DND-41 (cell line): ENCODE measurements at regions not wholly inside any gene's neighbourhood (a gene's known extent, or its start where the extent isn't known, plus 50 kb on each side); places are given as distances from the start of the nearest gene placed in this dataset.
"Not testable (repeated sequence)": the region's sequence is repeated elsewhere in the genome, so short reads cannot be mapped to it uniquely, and the experiment has no call there.

Source experiments
- ATAC-seq: fragments of 200-7000 bp; cut with Tn5 transposase; 3 replicates; pipeline ENCODE4 v1.9.1; 2021; ENCODE audit warnings: low read depth; ENCODE audit not compliant: insufficient read depth
- DNase-seq: peaks from one replicate; pipeline ENCODE4 v3.0.0-alpha.2; 2020
- H2AFZ ChIP-seq: 2 replicates; pipeline ENCODE4 v1.6.0; 2012; ENCODE audit warnings: low read depth, low read length
- H3K27ac ChIP-seq: 2 replicates; pipeline ENCODE4 v1.5.1; 2012; ENCODE audit warnings: low read length, inconsistent platforms
- H3K27me3 ChIP-seq: fragments of 200-600 bp; sonication (generic); 2 replicates; pipeline ENCODE4 v1.6.0; 2012; ENCODE audit warnings: low read length, mild to moderate bottlenecking, inconsistent platforms; ENCODE audit not compliant: insufficient read depth, poor library complexity
- H3K36me3 ChIP-seq: 2 replicates; pipeline ENCODE4 v1.5.1; 2012; ENCODE audit warnings: low read length, inconsistent platforms; ENCODE audit not compliant: insufficient read depth
- H3K4me1 ChIP-seq: 2 replicates; pipeline ENCODE4 v1.5.1; 2012; ENCODE audit warnings: mild to moderate bottlenecking, low read length; ENCODE audit not compliant: insufficient read depth
- H3K4me2 ChIP-seq: 2 replicates; pipeline ENCODE4 v1.6.0; 2012; ENCODE audit warnings: mild to moderate bottlenecking, moderate library complexity, low read length, inconsistent platforms; ENCODE audit not compliant: insufficient read depth
- H3K4me3 ChIP-seq, 2 experiments: fragments of 200-600 bp in 1 of 2; shearing (Covaris generic) in 1 of 2; 2 replicates each; pipeline ENCODE4 v1.5.1; 2012 to 2016; ENCODE audit warnings: inconsistent platforms in 2 of 2, low read length in 2 of 2, mild to moderate bottlenecking in 2 of 2, low read depth in 1 of 2, moderate library complexity in 1 of 2
- H3K79me2 ChIP-seq: 2 replicates; pipeline ENCODE4 v1.6.0; 2012; ENCODE audit warnings: low read length, inconsistent platforms; ENCODE audit not compliant: insufficient read depth
- H3K9ac ChIP-seq: 2 replicates; pipeline ENCODE4 v1.6.0; 2012; ENCODE audit warnings: low read depth, mild to moderate bottlenecking, inconsistent platforms, low read length, moderate library complexity
- H3K9me3 ChIP-seq: 2 replicates; pipeline ENCODE4 v1.5.1; 2012; ENCODE audit warnings: low read length, moderate library complexity, mild to moderate bottlenecking, inconsistent platforms; ENCODE audit not compliant: insufficient read depth, severe bottlenecking
- H4K20me1 ChIP-seq: 2 replicates; pipeline ENCODE4 v1.6.0; 2012; ENCODE audit warnings: low read length; ENCODE audit not compliant: insufficient read depth
- EZH2 ChIP-seq: IDR thresholded peaks from 3 replicates; pipeline ENCODE4 v1.6.1; 2012; ENCODE audit warnings: borderline replicate concordance, low read depth, mild to moderate bottlenecking, moderate library complexity, low read length, inconsistent platforms; ENCODE audit not compliant: severe bottlenecking
- TF ChIP-seq, protein P1 (sequence below): IDR thresholded peaks from 2 replicates; pipeline ENCODE4 v1.5.1; 2012; ENCODE audit warnings: borderline replicate concordance, low read length, moderate library complexity, mild to moderate bottlenecking; ENCODE audit not compliant: poor library complexity, severe bottlenecking; ENCODE audit errors: extremely low read depth

DNA sequence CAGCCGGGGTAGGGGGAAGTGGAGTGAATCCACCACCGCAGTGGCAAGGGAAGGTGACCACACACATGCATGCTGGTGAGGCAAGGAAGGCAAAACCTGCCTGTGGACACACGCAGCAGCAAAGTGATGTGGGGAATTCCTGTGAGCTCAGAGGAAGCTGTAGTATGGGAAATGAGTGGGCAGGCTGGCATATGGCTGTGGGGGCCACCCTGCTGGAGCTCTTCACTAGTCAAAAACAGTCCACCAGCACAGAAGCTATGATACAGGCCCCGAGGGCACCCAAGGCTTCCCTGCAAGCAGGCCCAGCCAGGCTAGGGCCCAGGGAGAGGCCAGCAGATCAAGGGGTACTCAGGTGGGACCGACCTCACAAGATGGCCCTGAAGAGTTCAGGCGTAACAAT lies 239.1 kb downstream of the CHM start:
- Histone ChIP-seq H3K36me3 (no peaks in the 10 kb centered on the region), H2AFZ (no peak overlapping the region), H3K4me2 (no peak overlapping the region), H3K79me2 (no peaks in the 10 kb centered on the region), H3K9ac (no peak overlapping the region), H3K9me3 (peaks cover 6% of the 10 kb centered on the region), H4K20me1 (no peaks in the 10 kb centered on the region), H3K4me1 (no peaks in the 10 kb centered on the region), H3K4me3 (no peak overlapping the region), H3K27ac (no peak overlapping the region), H3K27me3 (no peaks in the 10 kb centered on the region)
- TF ChIP-seq, protein P1, sequence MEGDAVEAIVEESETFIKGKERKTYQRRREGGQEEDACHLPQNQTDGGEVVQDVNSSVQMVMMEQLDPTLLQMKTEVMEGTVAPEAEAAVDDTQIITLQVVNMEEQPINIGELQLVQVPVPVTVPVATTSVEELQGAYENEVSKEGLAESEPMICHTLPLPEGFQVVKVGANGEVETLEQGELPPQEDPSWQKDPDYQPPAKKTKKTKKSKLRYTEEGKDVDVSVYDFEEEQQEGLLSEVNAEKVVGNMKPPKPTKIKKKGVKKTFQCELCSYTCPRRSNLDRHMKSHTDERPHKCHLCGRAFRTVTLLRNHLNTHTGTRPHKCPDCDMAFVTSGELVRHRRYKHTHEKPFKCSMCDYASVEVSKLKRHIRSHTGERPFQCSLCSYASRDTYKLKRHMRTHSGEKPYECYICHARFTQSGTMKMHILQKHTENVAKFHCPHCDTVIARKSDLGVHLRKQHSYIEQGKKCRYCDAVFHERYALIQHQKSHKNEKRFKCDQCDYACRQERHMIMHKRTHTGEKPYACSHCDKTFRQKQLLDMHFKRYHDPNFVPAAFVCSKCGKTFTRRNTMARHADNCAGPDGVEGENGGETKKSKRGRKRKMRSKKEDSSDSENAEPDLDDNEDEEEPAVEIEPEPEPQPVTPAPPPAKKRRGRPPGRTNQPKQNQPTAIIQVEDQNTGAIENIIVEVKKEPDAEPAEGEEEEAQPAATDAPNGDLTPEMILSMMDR = no peak
- no peak for TF ChIP-seq EZH2
- ATAC-seq (no peak), DNase-seq (no peak)

DNA sequence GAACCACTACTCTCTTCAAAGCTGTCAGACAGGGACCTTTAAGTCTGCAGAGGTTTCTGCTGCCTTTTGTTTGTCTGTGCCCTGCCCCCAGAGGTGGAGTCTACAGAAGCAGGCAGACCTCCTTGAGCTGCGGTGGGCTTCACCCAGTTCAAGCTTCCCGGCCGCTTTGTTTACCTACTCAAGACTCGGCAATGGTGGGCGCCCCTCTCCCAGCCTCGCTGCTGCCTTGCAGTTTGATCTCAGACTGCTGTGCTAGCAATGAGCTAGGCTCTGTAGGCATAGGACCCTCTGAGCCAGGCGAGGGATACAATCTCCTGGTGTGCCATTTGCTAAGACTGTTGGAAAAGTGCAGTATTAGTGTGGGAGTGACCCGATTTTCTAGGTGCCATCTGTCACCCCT lies 275.0 kb downstream of the CHM start:
- not testable (repeated sequence) for H3K27me3 ChIP-seq, H3K9ac ChIP-seq, H2AFZ ChIP-seq, H3K9me3 ChIP-seq, H3K27ac ChIP-seq, H3K79me2 ChIP-seq, ATAC-seq, H3K4me3 ChIP-seq, H3K4me1 ChIP-seq, H4K20me1 ChIP-seq, DNase-seq, H3K36me3 ChIP-seq, H3K4me2 ChIP-seq

GRCh38 chrX:85765651-85766050 lies 281.7 kb downstream of the CHM start:
- Histone ChIP-seq H3K79me2 (no peaks in the 10 kb centered on the region), H3K27me3 (no peaks in the 10 kb centered on the region), H3K9ac (no peak overlapping the region), H3K9me3 (no peaks in the 10 kb centered on the region), H3K4me2 (no peak overlapping the region), H4K20me1 (no peaks in the 10 kb centered on the region), H3K4me1 (no peaks in the 10 kb centered on the region), H3K27ac (no peak overlapping the region), H2AFZ (no peak overlapping the region), H3K36me3 (no peaks in the 10 kb centered on the region), H3K4me3 (no peak overlapping the region)
- no peak for DNase-seq
- no peak for ATAC-seq
- TF ChIP-seq, protein P1 = no peak
- no peak for TF ChIP-seq EZH2

- H2AFZ ChIP-seq, H3K9me3 ChIP-seq, H3K4me1 ChIP-seq, DNase-seq, H4K20me1 ChIP-seq, H3K4me3 ChIP-seq, H3K27ac ChIP-seq, H3K27me3 ChIP-seq, H3K4me2 ChIP-seq, H3K9ac ChIP-seq, ATAC-seq, H3K36me3 ChIP-seq, H3K79me2 ChIP-seq: not testable (repeated sequence)
Measured at GRCh38 chrX:85723025-85723424, 324.3 kb downstream of the CHM start.

GRCh38 chrX:85703233-85703632 lies 323.8 kb upstream of the POF1B start:
- ATAC-seq = not testable (repeated sequence)

More at GRCh38 chrX:85703233-85703632, 323.8 kb upstream of the POF1B start:
- not testable (repeated sequence) for H3K9ac ChIP-seq, H4K20me1 ChIP-seq, H3K9me3 ChIP-seq, DNase-seq, H3K36me3 ChIP-seq, H3K27ac ChIP-seq, H3K4me1 ChIP-seq, H3K4me2 ChIP-seq, H3K79me2 ChIP-seq, H2AFZ ChIP-seq, H3K4me3 ChIP-seq, H3K27me3 ChIP-seq
